ENCODE measurements at regions not wholly inside any gene's neighbourhood (a gene's known extent, or its start where the extent isn't known, plus 50 kb on each side); places are given as distances from the start of the nearest gene placed in this dataset.
A peak's percentile ranks its signal among the peaks of the same experiment; 100 is the strongest.

GRCh38 chr2:31748041-31748440 is 167.3 kb upstream of the SRD5A2 start:
- no peak for TF ChIP-seq Cebpa-rat (IDR thresholded peaks at IDR 0.05)
- no peak overlapping the region for H3K27ac ChIP-seq
- H3K27me3 ChIP-seq: no peaks in the 10 kb centered on the region
- no peaks in the 10 kb centered on the region for H4K20me1 ChIP-seq
- no peak overlapping the region for H3K4me3 ChIP-seq
- H3K36me3 ChIP-seq: peaks cover 0 to 5% (median 0%) of the 10 kb centered on the region in 11 experiments; a peak in 1 of 22 replicates
- H3K9me3 ChIP-seq (replicated peaks in 1 of 11): peaks cover 9 to 23% (median 14%) of the 10 kb centered on the region in 11 experiments; a peak in 20 of 22 replicates
- no peak overlapping the region for H3K9ac ChIP-seq
- H3K4me1 ChIP-seq: no peaks in the 10 kb centered on the region
- no peak overlapping the region for H3K4me2 ChIP-seq

- no peaks in the 10 kb centered on the region for H3K9me3 ChIP-seq (replicated peaks in 1 of 11)
Observed at GRCh38 chr2:31739161-31739560, 158.4 kb upstream of the SRD5A2 start.

GRCh38 chr2:31736695-31737454 is 156.1 kb upstream of the SRD5A2 start:
- Histone ChIP-seq H3K4me2 (no peak overlapping the region), H3K9ac (no peak overlapping the region), H3K4me1 (peaks cover 0 to 18% (median 2%) of the 10 kb centered on the region in 10 experiments; a peak in 8 of 20 replicates), H3K9me3 (replicated peaks in 1 of 11) (peaks cover 0 to 5% (median 0%) of the 10 kb centered on the region in 11 experiments; a peak in 2 of 22 replicates), H4K20me1 (no peaks in the 10 kb centered on the region), H3K27me3 (no peaks in the 10 kb centered on the region), H3K27ac (no peak overlapping the region), H3K36me3 (no peaks in the 10 kb centered on the region), H3K4me3 (no peak overlapping the region)
- no peak for TF ChIP-seq Cebpa-rat (IDR thresholded peaks at IDR 0.05)

More at GRCh38 chr2:31739161-31739560, 158.4 kb upstream of the SRD5A2 start:
- Histone ChIP-seq H3K27ac (no peak overlapping the region), H3K4me2 (no peak overlapping the region), H3K4me3 (no peak overlapping the region), H4K20me1 (no peaks in the 10 kb centered on the region), H3K9ac (no peak overlapping the region), H3K36me3 (no peaks in the 10 kb centered on the region), H3K27me3 (no peaks in the 10 kb centered on the region), H3K4me1 (peaks cover 0 to 12% (median 2%) of the 10 kb centered on the region in 10 experiments; a peak in 7 of 20 replicates)
- TF ChIP-seq Cebpa-rat (IDR thresholded peaks at IDR 0.05): no peak

- Histone ChIP-seq H4K20me1 (no peaks in the 10 kb centered on the region), H3K4me3 (no peak overlapping the region), H3K9me3 (replicated peaks in 1 of 11) (peaks cover 0 to 7% (median 0%) of the 10 kb centered on the region in 11 experiments; a peak in 2 of 22 replicates), H3K36me3 (no peaks in the 10 kb centered on the region), H3K27me3 (no peaks in the 10 kb centered on the region), H3K4me1 (peaks cover 0 to 18% (median 2%) of the 10 kb centered on the region in 10 experiments; a peak in 8 of 20 replicates), H3K4me2 (peak overlapping the region in 5 of 11 experiments; percentile 8 to 53 (median 26); a peak in 5 of 22 replicates), H3K9ac (no peak overlapping the region), H3K27ac (no peak overlapping the region)
- TF ChIP-seq Cebpa-rat (IDR thresholded peaks at IDR 0.05): no peak
Observed at GRCh38 chr2:31735716-31736115, 155.0 kb upstream of the SRD5A2 start.

GRCh38 chr2:31729442-31730092 is 148.8 kb upstream of the SRD5A2 start:
- no peak for TF ChIP-seq Cebpa-rat (IDR thresholded peaks at IDR 0.05)
- Histone ChIP-seq H3K9ac (no peak overlapping the region), H3K4me1 (peaks cover 0 to 6% (median 0%) of the 10 kb centered on the region in 10 experiments; a peak in 3 of 20 replicates), H3K4me2 (no peak overlapping the region), H3K27ac (no peak overlapping the region), H3K9me3 (replicated peaks in 1 of 11) (peaks cover 0 to 7% (median 3%) of the 10 kb centered on the region in 11 experiments; a peak in 3 of 22 replicates), H3K27me3 (no peaks in the 10 kb centered on the region), H3K4me3 (no peak overlapping the region), H3K36me3 (no peaks in the 10 kb centered on the region), H4K20me1 (no peaks in the 10 kb centered on the region)

GRCh38 chr2:31729065-31729439 is 148.3 kb upstream of the SRD5A2 start:
- no peak for TF ChIP-seq Cebpa-rat (IDR thresholded peaks at IDR 0.05)
- Histone ChIP-seq H3K27me3 (no peaks in the 10 kb centered on the region), H3K4me3 (no peak overlapping the region), H3K27ac (no peak overlapping the region), H3K36me3 (no peaks in the 10 kb centered on the region), H3K9ac (no peak overlapping the region), H3K9me3 (replicated peaks in 1 of 11) (peaks cover 0 to 7% (median 3%) of the 10 kb centered on the region in 11 experiments; a peak in 3 of 22 replicates), H4K20me1 (no peaks in the 10 kb centered on the region), H3K4me2 (no peak overlapping the region), H3K4me1 (peaks cover 0 to 5% (median 0%) of the 10 kb centered on the region in 10 experiments; a peak in 3 of 20 replicates)

GRCh38 chr2:31728406-31729064 is 147.8 kb upstream of the SRD5A2 start:
- Histone ChIP-seq H4K20me1 (no peaks in the 10 kb centered on the region), H3K4me2 (no peak overlapping the region), H3K9me3 (replicated peaks in 1 of 11) (peaks cover 0 to 7% (median 3%) of the 10 kb centered on the region in 11 experiments; a peak in 3 of 22 replicates), H3K4me3 (no peak overlapping the region), H3K36me3 (no peaks in the 10 kb centered on the region), H3K4me1 (no peaks in the 10 kb centered on the region; a peak in 1 of 20 replicates), H3K27me3 (no peaks in the 10 kb centered on the region), H3K27ac (no peak overlapping the region), H3K9ac (no peak overlapping the region)
- no peak for TF ChIP-seq Cebpa-rat (IDR thresholded peaks at IDR 0.05)

GRCh38 chr2:31726457-31726856 is 145.7 kb upstream of the SRD5A2 start:
- TF ChIP-seq Cebpa-rat (IDR thresholded peaks at IDR 0.05): no peak
- no peak overlapping the region for H3K4me2 ChIP-seq
- H3K9ac ChIP-seq: no peak overlapping the region
- H4K20me1 ChIP-seq: no peaks in the 10 kb centered on the region
- H3K9me3 ChIP-seq (replicated peaks in 1 of 11): peaks cover 0 to 5% (median 0%) of the 10 kb centered on the region in 11 experiments; a peak in 2 of 22 replicates
- no peak overlapping the region for H3K27ac ChIP-seq
- no peak overlapping the region for H3K4me3 ChIP-seq
- no peaks in the 10 kb centered on the region for H3K36me3 ChIP-seq
- no peaks in the 10 kb centered on the region for H3K27me3 ChIP-seq
- H3K4me1 ChIP-seq: no peaks in the 10 kb centered on the region

GRCh38 chr2:31725444-31725843 is 144.7 kb upstream of the SRD5A2 start:
- H3K4me1 ChIP-seq: no peaks in the 10 kb centered on the region
- peaks cover 0 to 5% (median 0%) of the 10 kb centered on the region in 11 experiments; a peak in 1 of 22 replicates for H3K9me3 ChIP-seq (replicated peaks in 1 of 11)
- no peaks in the 10 kb centered on the region for H3K27me3 ChIP-seq
- TF ChIP-seq Cebpa-rat (IDR thresholded peaks at IDR 0.05): no peak
- H3K4me2 ChIP-seq: no peak overlapping the region
- H4K20me1 ChIP-seq: no peaks in the 10 kb centered on the region
- H3K4me3 ChIP-seq: no peak overlapping the region
- H3K36me3 ChIP-seq: no peaks in the 10 kb centered on the region
- H3K27ac ChIP-seq: no peak overlapping the region
- no peak overlapping the region for H3K9ac ChIP-seq

Measured in BLaER1 treated with 17β-estradiol and CSF1 and Interleukin-3, amounts not matched to agents 10 nM and 100 nM (cell line).